IMR-90 (cell line): ENCODE measurements at regions not wholly inside any gene's neighbourhood (a gene's known extent, or its start where the extent isn't known, plus 50 kb on each side); places are given as distances from the start of the nearest gene placed in this dataset.

ENCODE experiments used
- ATAC-seq: fragments of 200-7000 bp; cut with Tn5 transposase; 2 replicates; pipeline ENCODE4 v1.9.1; 2020; ENCODE audit warnings: low read depth, mild to moderate bottlenecking, moderate library complexity
- BruUV-seq: library from RNA; stranded (reverse); fragments of 400-500 nt; replicated peaks from 2 replicates; lab custom pipeline; 2021; lab: Mats Ljungman, UMichigan
- CTCF ChIA-PET: fragments of 300-600 bp; formaldehyde crosslinking; extraction: SDS; loops from one replicate; lab custom pipeline; 2021; ENCODE audit warnings: antibody characterized with exemption; lab: Yijun Ruan, JAX
- POLR2A ChIA-PET: fragments of 300-600 bp; sonication (Branson Sonifier 250); formaldehyde crosslinking; loops from one replicate; lab custom pipeline; 2022; ENCODE audit warnings: antibody characterized with exemption; ENCODE audit not compliant: unreplicated experiment; lab: Charles Lee
- DNase-seq: peaks from one replicate; pipeline ENCODE4 v3.0.0; 2013
- H2AFZ ChIP-seq: replicated peaks from 2 replicates; pipeline ENCODE3; 2013; ENCODE audit warnings: low read length, mild to moderate bottlenecking; ENCODE audit not compliant: poor library complexity
- H2AK5ac ChIP-seq: 2 replicates; pipeline ENCODE4 v1.6.1; 2013; ENCODE audit warnings: low read depth, low read length, inconsistent platforms
- H2AK9ac ChIP-seq: replicated peaks from 2 replicates; pipeline ENCODE3; 2013; ENCODE audit warnings: mild to moderate bottlenecking, low read depth, low read length, moderate library complexity; ENCODE audit not compliant: poor library complexity
- H2BK120ac ChIP-seq: 2 replicates; pipeline ENCODE4 v1.6.1; 2013; ENCODE audit warnings: low read depth, low read length, inconsistent platforms
- H2BK15ac ChIP-seq: 3 replicates; pipeline ENCODE4 v1.6.1; 2013; ENCODE audit warnings: low read depth, low read length, inconsistent platforms
- H2BK20ac ChIP-seq: 2 replicates; pipeline ENCODE4 v1.6.1; 2013; ENCODE audit warnings: low read depth, mild to moderate bottlenecking, inconsistent platforms, low read length, moderate library complexity
- H2BK5ac ChIP-seq: 2 replicates; pipeline ENCODE4 v1.6.1; 2013; ENCODE audit warnings: mild to moderate bottlenecking, low read depth, low read length, inconsistent platforms; ENCODE audit not compliant: poor library complexity, severe bottlenecking
- H3K14ac ChIP-seq: replicated peaks from 2 replicates; pipeline ENCODE4 v1.6.1; 2013; ENCODE audit warnings: low read depth, low read length, inconsistent platforms
- H3K18ac ChIP-seq: 2 replicates; pipeline ENCODE4 v1.6.1; 2013; ENCODE audit warnings: low read depth, low read length, control low read depth
- H3K23ac ChIP-seq: 2 replicates; pipeline ENCODE4 v1.6.1; 2013; ENCODE audit warnings: low read depth, low read length, inconsistent platforms
- H3K27ac ChIP-seq: 2 replicates; pipeline ENCODE4 v1.5.1; 2013; ENCODE audit warnings: mild to moderate bottlenecking, control low read depth, low read length; ENCODE audit not compliant: insufficient read depth
- H3K27me3 ChIP-seq: 2 replicates; pipeline ENCODE4 v1.6.1; 2013; ENCODE audit warnings: low read length; ENCODE audit not compliant: control insufficient read depth, insufficient read depth
- H3K36me3 ChIP-seq: 2 replicates; pipeline ENCODE4 v1.6.1; 2013; ENCODE audit warnings: low read length, mixed read lengths; ENCODE audit not compliant: control insufficient read depth, insufficient read depth
- H3K4ac ChIP-seq: 2 replicates; pipeline ENCODE4 v1.6.1; 2013; ENCODE audit warnings: low read depth, low read length, inconsistent platforms
- H3K4me1 ChIP-seq: 2 replicates; pipeline ENCODE4 v1.6.1; 2013; ENCODE audit warnings: low read length, mixed read lengths; ENCODE audit not compliant: control insufficient read depth, insufficient read depth
- H3K4me2 ChIP-seq: 2 replicates; pipeline ENCODE4 v1.6.1; 2013; ENCODE audit warnings: low read depth, mild to moderate bottlenecking, control low read depth, low read length, moderate library complexity
- H3K4me3 ChIP-seq: 2 replicates; pipeline ENCODE4 v1.5.1; 2013; ENCODE audit warnings: low read depth, mild to moderate bottlenecking, control low read depth, low read length, moderate library complexity; ENCODE audit not compliant: insufficient read depth
- H3K56ac ChIP-seq: 2 replicates; pipeline ENCODE4 v1.6.1; 2013; ENCODE audit warnings: low read length, inconsistent platforms; ENCODE audit not compliant: insufficient read depth; ENCODE audit errors: extremely low read depth
- H3K79me1 ChIP-seq, 2 experiments: 2 replicates each; pipeline ENCODE4 v1.6.1; 2013; ENCODE audit warnings: low read length in 2 of 2, inconsistent platforms in 1 of 2, low read depth in 1 of 2
- H3K9ac ChIP-seq: 2 replicates; pipeline ENCODE4 v1.6.1; 2013; ENCODE audit warnings: low read depth, low read length, control low read depth
- H3K9me1 ChIP-seq: 2 replicates; pipeline ENCODE4 v1.6.1; 2013; ENCODE audit warnings: low read length, inconsistent platforms; ENCODE audit not compliant: insufficient read depth
- H3K9me3 ChIP-seq: 2 replicates; pipeline ENCODE4 v1.6.1; 2013; ENCODE audit warnings: low read length; ENCODE audit not compliant: control insufficient read depth, insufficient read depth
- H4K20me1 ChIP-seq: 2 replicates; pipeline ENCODE4 v1.6.1; 2013; ENCODE audit warnings: low read length, inconsistent platforms; ENCODE audit not compliant: insufficient read depth
- H4K5ac ChIP-seq: 2 replicates; pipeline ENCODE4 v1.6.1; 2013; ENCODE audit warnings: mild to moderate bottlenecking, low read depth, low read length, control low read depth
- H4K8ac ChIP-seq, 2 experiments: 2 replicates each; pipeline ENCODE4 v1.6.1; 2013; ENCODE audit warnings: low read depth in 2 of 2, low read length in 2 of 2, control low read depth in 1 of 2, inconsistent platforms in 1 of 2
- H4K91ac ChIP-seq: 2 replicates; pipeline ENCODE4 v1.6.1; 2013; ENCODE audit warnings: low read depth, low read length, inconsistent platforms; ENCODE audit not compliant: insufficient read depth
- BHLHE40 ChIP-seq: fragments of 150-350 bp; IDR thresholded peaks from 2 replicates; pipeline ENCODE4 v1.6.1; 2016; ENCODE audit warnings: mild to moderate bottlenecking, low read depth, low read length
- CEBPB ChIP-seq: IDR thresholded peaks from 2 replicates; pipeline ENCODE4 v1.6.1; 2012; ENCODE audit warnings: low read depth, low read length, improper control_type of control experiment
- CHD1 ChIP-seq: IDR thresholded peaks from 2 replicates; pipeline ENCODE4 v1.6.1; 2012; ENCODE audit warnings: low read depth, low read length, improper control_type of control experiment
- CTCF ChIP-seq: conservative IDR thresholded peaks from 2 replicates; pipeline ENCODE4 v1.5.1; 2012; ENCODE audit warnings: mild to moderate bottlenecking, low read depth, low read length, improper control_type of control experiment
- ELK1 ChIP-seq: fragments of 150-350 bp; IDR thresholded peaks from 2 replicates; pipeline ENCODE4 v1.6.1; 2016; ENCODE audit warnings: low read depth, mild to moderate bottlenecking, low read length, moderate library complexity, borderline replicate concordance
- FOS ChIP-seq: fragments of 150-350 bp; IDR thresholded peaks from 2 replicates; pipeline ENCODE4 v1.6.1; 2016; ENCODE audit warnings: low read depth, low read length
- MAZ ChIP-seq: IDR thresholded peaks from 2 replicates; pipeline ENCODE4 v1.6.1; 2012; ENCODE audit warnings: low read depth, mild to moderate bottlenecking, low read length, improper control_type of control experiment, moderate library complexity, borderline replicate concordance
- MXI1 ChIP-seq: IDR thresholded peaks from 2 replicates; pipeline ENCODE4 v1.6.1; 2012; ENCODE audit warnings: low read depth, mild to moderate bottlenecking, low read length, moderate library complexity, borderline replicate concordance
- NFE2L2 ChIP-seq: fragments of 150-350 bp; IDR thresholded peaks from 2 replicates; pipeline ENCODE4 v1.6.1; 2016; ENCODE audit warnings: low read depth, mild to moderate bottlenecking, low read length
- POLR2A ChIP-seq: IDR thresholded peaks from 2 replicates; pipeline ENCODE4 v1.6.1; 2012; ENCODE audit warnings: mild to moderate bottlenecking, low read depth, low read length
- RCOR1 ChIP-seq: IDR thresholded peaks from 2 replicates; pipeline ENCODE4 v1.6.1; 2012; ENCODE audit warnings: mild to moderate bottlenecking, low read length, improper control_type of control experiment; ENCODE audit not compliant: insufficient replicate concordance
- SMC3 ChIP-seq: fragments of 150-350 bp; IDR thresholded peaks from 2 replicates; pipeline ENCODE4 v1.6.1; 2016; ENCODE audit warnings: low read depth, mild to moderate bottlenecking, antibody characterized with exemption, low read length, moderate library complexity
- USF2 ChIP-seq: fragments of 150-350 bp; IDR thresholded peaks from 2 replicates; pipeline ENCODE4 v1.6.1; 2017; ENCODE audit warnings: mild to moderate bottlenecking, antibody characterized with exemption, low read length, low read depth
- WGBS, 2 experiments: methylation state at CpG; one replicate each; pipeline versions ENCODE4 v1.1.5 to v1.1.7; 2013; ENCODE audit warnings: missing lambda C conversion rate in 2 of 2; ENCODE audit not compliant: insufficient read length in 1 of 2; ENCODE audit errors: extremely low coverage in 2 of 2; 5-methylcytosine and 5-hydroxymethylcytosine counted together
- dilution Hi-C: fragments of 300-500 bp; cut with HindIII; formaldehyde crosslinking; loops from one replicate; pipeline ENCODE4 v1.14.3; 2018; ENCODE audit warnings: low sequenced_read_pairs; ENCODE audit not compliant: unreplicated experiment
- in situ Hi-C: fragments of 300-500 bp; cut with MboI; formaldehyde crosslinking; loops from 3 replicates; pipeline ENCODE4 v1.14.3; 2019; ENCODE audit warnings: low sequenced_read_pairs, inconsistent platforms, mixed read lengths
- intact Hi-C: fragments of 100-400 bp; cut with micrococcal nuclease; formaldehyde crosslinking; loops from 2 replicates; pipeline ENCODE4 v1.10.0; 2022

- WGBS, 2 experiments = no CpG with 5 or more reads among the region's 3 CpGs
- Histone ChIP-seq H2BK15ac (no peak overlapping the region), H3K9me1 (peaks cover 16% of the 10 kb centered on the region), H2BK20ac (no peak overlapping the region), H4K20me1 (no peaks in the 10 kb centered on the region), H4K8ac (peak overlapping the region in 1 of 2 experiments; percentile 90; a peak in 1 of 4 replicates), H4K5ac (no peak overlapping the region), H3K9me3 (peaks cover 2% of the 10 kb centered on the region; the same call in 1 of the 2 replicates), H3K4me1 (peaks cover 19% of the 10 kb centered on the region), H3K4ac (peak overlapping the region; percentile 91; the same call in 1 of the 2 replicates), H3K79me1 (no peaks in the 10 kb centered on the region), H3K14ac (no peak overlapping the region), H3K4me3 (no peak overlapping the region), H2BK5ac (no peak overlapping the region), H2AK5ac (no peak overlapping the region), H2BK120ac (no peak overlapping the region), H2AFZ (no peak overlapping the region), H3K23ac (no peak overlapping the region), H3K27ac (no peak overlapping the region), H2AK9ac (no peak overlapping the region), H4K91ac (no peak overlapping the region), H3K36me3 (no peaks in the 10 kb centered on the region), H3K18ac (no peak overlapping the region), H3K56ac (no peak overlapping the region), H3K9ac (no peak overlapping the region), H3K4me2 (no peak overlapping the region), H3K27me3 (no peaks in the 10 kb centered on the region)
- ChIA-PET POLR2A (no interaction called here), CTCF (no interaction called here)
- DNase-seq (no peak), ATAC-seq (no peak)
- BruUV-seq = no TSS peak
- in situ Hi-C loops = no loop called here
- no peak for TF ChIP-seq CHD1
- TF ChIP-seq BHLHE40 = no peak
- no peak for TF ChIP-seq NFE2L2
- no peak for TF ChIP-seq CTCF
- no peak for TF ChIP-seq CEBPB
- no peak for TF ChIP-seq MXI1
- no peak for TF ChIP-seq POLR2A
- TF ChIP-seq USF2 = no peak
- TF ChIP-seq ELK1 = no peak
- TF ChIP-seq SMC3 = no peak
- TF ChIP-seq FOS = no peak
- no peak for TF ChIP-seq MAZ
- no peak for TF ChIP-seq RCOR1
- dilution Hi-C loops = no loop called here
- intact Hi-C loops = no loop called here
Observed at GRCh38 chr5:56414066-56414465, 180.9 kb upstream of the ANKRD55 start.
